Coronary artery (tissue), 2 donors: ENCODE measurements at regions not wholly inside any gene's neighbourhood (a gene's known extent, or its start where the extent isn't known, plus 50 kb on each side); places are given as distances from the start of the nearest gene placed in this dataset.

ENCODE experiments used
- DNase-seq: peaks from one replicate; pipeline ENCODE4 v3.0.0-alpha.2; 2017; ENCODE audit warnings: low spot score
- H3K27ac ChIP-seq, 2 donors: fragments of 200-600 bp; sonication (generic); one replicate each; pipeline ENCODE4 v1.5.1; 2016 to 2019
- H3K4me3 ChIP-seq: fragments of 200-600 bp; sonication (generic); 2 replicates; pipeline ENCODE4 v1.5.1; 2016; ENCODE audit warnings: mild to moderate bottlenecking, moderate library complexity
- CTCF ChIP-seq: fragments of 200-600 bp; sonication (generic); IDR thresholded peaks from one replicate; pipeline ENCODE4 v1.5.1; 2019; ENCODE audit warnings: antibody characterized with exemption

GRCh38 chr9:78123808-78124207 is 92.2 kb upstream of the GNAQ start:
- no peak for TF ChIP-seq CTCF
- Histone ChIP-seq H3K27ac (no peak overlapping the region), H3K4me3 (no peak overlapping the region)
- no peak for DNase-seq

- DNase-seq = no peak
- H3K27ac ChIP-seq = no peak overlapping the region
- TF ChIP-seq CTCF = no peak
- no peak overlapping the region for H3K4me3 ChIP-seq
Measured at GRCh38 chr9:78122631-78123030, 91.0 kb upstream of the GNAQ start.

- Histone ChIP-seq H3K4me3 (no peak overlapping the region), H3K27ac (no peak overlapping the region)
- peak; percentile 29 for TF ChIP-seq CTCF
- DNase-seq = no peak
Measured at GRCh38 chr9:78121488-78121887, 89.9 kb upstream of the GNAQ start.

- DNase-seq = no peak
- H3K27ac ChIP-seq = no peak overlapping the region
- no peak for TF ChIP-seq CTCF
Measured at GRCh38 chr9:78118742-78119473, 87.3 kb upstream of the GNAQ start.

GRCh38 chr9:78115073-78115472 is 83.5 kb upstream of the GNAQ start:
- Histone ChIP-seq H3K27ac (no peak overlapping the region), H3K4me3 (no peak overlapping the region)
- no peak for DNase-seq
- no peak for TF ChIP-seq CTCF

More at GRCh38 chr9:78118742-78119473, 87.3 kb upstream of the GNAQ start:
- H3K4me3 ChIP-seq = no peak overlapping the region

- Histone ChIP-seq H3K27ac (no peak overlapping the region), H3K4me3 (no peak overlapping the region)
- DNase-seq = no peak
- TF ChIP-seq CTCF = no peak
Measured at GRCh38 chr9:78114581-78114980, 83.0 kb upstream of the GNAQ start.

- DNase-seq = no peak
- no peak overlapping the region for H3K27ac ChIP-seq
- H3K4me3 ChIP-seq = no peak overlapping the region
- TF ChIP-seq CTCF = no peak
Measured at GRCh38 chr9:78112406-78112805, 80.8 kb upstream of the GNAQ start.
